HEK293 (cell line): ENCODE measurements at regions not wholly inside any gene's neighbourhood (a gene's known extent, or its start where the extent isn't known, plus 50 kb on each side); places are given as distances from the start of the nearest gene placed in this dataset.

Experiments
- CTCF ChIP-seq: fragments of 450-650 bp; formaldehyde crosslinking; IDR thresholded peaks from 2 replicates; pipeline ENCODE4 v1.5.1; 2016; ENCODE audit warnings: missing biosample characterization, missing genetic modification characterization
- ELK4 ChIP-seq: IDR thresholded peaks from 2 replicates; pipeline ENCODE4 v1.6.1; 2011; ENCODE audit warnings: mild to moderate bottlenecking, low read depth, low read length, borderline replicate concordance
- HOXD13 ChIP-seq: sonication (generic); formaldehyde crosslinking; IDR thresholded peaks from 2 replicates; pipeline ENCODE4 v1.8.0; 2022; ENCODE audit warnings: missing genetic modification reagents, borderline replicate concordance
- ZBTB26 ChIP-seq: fragments of 450-650 bp; formaldehyde crosslinking; optimal IDR thresholded peaks from 2 replicates; pipeline ENCODE3; 2016; ENCODE audit warnings: missing biosample characterization, mild to moderate bottlenecking, missing genetic modification characterization
- ZFP69B ChIP-seq: fragments of 450-650 bp; formaldehyde crosslinking; IDR thresholded peaks from 2 replicates; pipeline ENCODE4 v1.5.1; 2016; ENCODE audit warnings: missing biosample characterization, missing genetic modification characterization
- ZNF146 ChIP-seq: fragments of 450-650 bp; formaldehyde crosslinking; IDR thresholded peaks from 2 replicates; pipeline ENCODE4 v1.5.1; 2016; ENCODE audit warnings: missing biosample characterization, missing genetic modification characterization
- ZNF292 ChIP-seq: fragments of 450-650 bp; formaldehyde crosslinking; IDR thresholded peaks from 2 replicates; pipeline ENCODE4 v1.5.1; 2016; ENCODE audit warnings: low read depth, missing biosample characterization, missing genetic modification characterization, borderline replicate concordance
- ZNF549 ChIP-seq: fragments of 450-650 bp; IDR thresholded peaks from 2 replicates; pipeline ENCODE4 v1.5.1; 2018; ENCODE audit warnings: missing biosample characterization, missing genetic modification characterization, mild to moderate bottlenecking, inconsistent platforms, moderate library complexity

DNA sequence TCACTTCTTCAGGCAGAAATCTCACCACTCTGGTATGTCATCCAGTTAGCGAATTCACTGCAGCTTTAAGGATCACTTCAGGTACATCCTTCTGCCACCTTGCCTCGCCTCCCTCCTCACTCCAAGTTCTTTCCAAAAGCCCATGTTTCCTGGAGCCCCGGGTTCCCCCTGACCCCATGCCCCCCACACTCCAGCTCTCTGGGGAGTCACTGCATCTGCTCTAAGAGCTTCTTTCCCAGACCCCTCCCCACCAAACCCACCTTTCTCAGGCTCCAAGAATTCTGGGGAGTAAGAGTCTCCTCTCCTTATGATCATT lies 969.5 kb upstream of the ZNF722 start:
- no peak for TF ChIP-seq CTCF (tag by site-specific recombination)
- no peak for TF ChIP-seq ZNF292 (tag by site-specific recombination)
- TF ChIP-seq ZBTB26 (tag by site-specific recombination), result no peak
- no peak for TF ChIP-seq ZFP69B (tag by site-specific recombination)
- no peak for TF ChIP-seq ZNF146
- TF ChIP-seq HOXD13, result no peak
- no peak for TF ChIP-seq ZNF549 (tag by site-specific recombination)
- no peak for TF ChIP-seq ELK4
